ENCODE measurements at regions not wholly inside any gene's neighbourhood (a gene's known extent, or its start where the extent isn't known, plus 50 kb on each side); places are given as distances from the start of the nearest gene placed in this dataset.

GRCh38 chr11:29336727-29337575 is 679.9 kb downstream of the KCNA4 start:
- no peak for FAIRE-seq
- H3K27me3 ChIP-seq (ENCODE audit: control insufficient read depth in 2 of 2, insufficient read depth in 2 of 2, low read length in 2 of 2) = no peaks in the 10 kb centered on the region
- no peak overlapping the region for H3K4me2 ChIP-seq (ENCODE audit: insufficient read depth, low read length)
- no peaks in the 10 kb centered on the region for H3K36me3 ChIP-seq (ENCODE audit: control insufficient read depth in 2 of 2, extremely low read depth in 1 of 2, insufficient read depth in 2 of 2, low read length in 2 of 2)
- no peak overlapping the region for H2AFZ ChIP-seq (ENCODE audit: low read depth, low read length)
- H3K79me2 ChIP-seq (ENCODE audit: control insufficient read depth, insufficient read depth, low read length) = no peaks in the 10 kb centered on the region
- ChIA-PET CTCF (interaction anchor here (1.3 to 6.5 kb wide), 3 partner anchors 9 to 1642 kb away, joined by 3 to 70 read pairs (median 8); partner anchors contain the start of gene BDNF), POLR2A (no interaction called here)
- dilution Hi-C loops (cut with MboI; ENCODE audit: extremely low pct_ligation_motif_present, low sequenced_read_pairs) = no loop called here
- H3K4me1 ChIP-seq (ENCODE audit: control insufficient read depth, extremely low read depth, insufficient read depth, low read length) = no peaks in the 10 kb centered on the region
- intact Hi-C loops (cut with micrococcal nuclease) = loop anchor here (10.0 kb wide), 1 partner anchor 1502 kb away; no protein-coding TSS in a partner anchor
- H3K27ac ChIP-seq (ENCODE audit: insufficient read depth, low read depth, low read length) = no peak overlapping the region
- H3K4me3 ChIP-seq (replicated peaks in 1 of 3; ENCODE audit: insufficient read depth in 1 of 3, low read depth in 1 of 3, low read length in 3 of 3) = no peak overlapping the region
- DNase-seq (ENCODE audit: low read depth, low spot score) = no peak
- BruUV-seq (replicated peaks) = no TSS peak
- TF ChIP-seq MAX (IDR thresholded peaks at IDR 0.05; ENCODE audit: insufficient read depth, insufficient read length) = no peak
- no peak for TF ChIP-seq GATA2 (IDR thresholded peaks at IDR 0.05; ENCODE audit: insufficient read depth, insufficient read length, low read depth, low read length)
- no peak for TF ChIP-seq CTCF (IDR thresholded peaks at IDR 0.05; ENCODE audit: extremely low read depth in 1 of 2, insufficient read depth in 1 of 2, low read depth in 1 of 2, low read length in 2 of 2)
- TF ChIP-seq EZH2 (IDR thresholded peaks at IDR 0.05; ENCODE audit: borderline replicate concordance, low read depth, low read length, severe bottlenecking) = no peak
- TF ChIP-seq FOS (IDR thresholded peaks at IDR 0.05; ENCODE audit: borderline replicate concordance, insufficient read depth, low read length) = no peak
- no peak overlapping the region for H3K9ac ChIP-seq (replicated peaks; ENCODE audit: extremely low read depth, insufficient read depth, low read length)
- H3K9me1 ChIP-seq (replicated peaks; ENCODE audit: control insufficient read depth, extremely low read depth, insufficient read depth, low read length) = no peaks in the 10 kb centered on the region
- no peaks in the 10 kb centered on the region for H4K20me1 ChIP-seq (replicated peaks; ENCODE audit: control insufficient read depth, extremely low read depth, insufficient read depth, low read length)
- H3K9me3 ChIP-seq (replicated peaks; ENCODE audit: control insufficient read depth, insufficient read depth, low read length) = no peaks in the 10 kb centered on the region
